ENCODE measurements at regions not wholly inside any gene's neighbourhood (a gene's known extent, or its start where the extent isn't known, plus 50 kb on each side); places are given as distances from the start of the nearest gene placed in this dataset.
A peak's percentile ranks its signal among the peaks of the same experiment; 100 is the strongest.

DNA sequence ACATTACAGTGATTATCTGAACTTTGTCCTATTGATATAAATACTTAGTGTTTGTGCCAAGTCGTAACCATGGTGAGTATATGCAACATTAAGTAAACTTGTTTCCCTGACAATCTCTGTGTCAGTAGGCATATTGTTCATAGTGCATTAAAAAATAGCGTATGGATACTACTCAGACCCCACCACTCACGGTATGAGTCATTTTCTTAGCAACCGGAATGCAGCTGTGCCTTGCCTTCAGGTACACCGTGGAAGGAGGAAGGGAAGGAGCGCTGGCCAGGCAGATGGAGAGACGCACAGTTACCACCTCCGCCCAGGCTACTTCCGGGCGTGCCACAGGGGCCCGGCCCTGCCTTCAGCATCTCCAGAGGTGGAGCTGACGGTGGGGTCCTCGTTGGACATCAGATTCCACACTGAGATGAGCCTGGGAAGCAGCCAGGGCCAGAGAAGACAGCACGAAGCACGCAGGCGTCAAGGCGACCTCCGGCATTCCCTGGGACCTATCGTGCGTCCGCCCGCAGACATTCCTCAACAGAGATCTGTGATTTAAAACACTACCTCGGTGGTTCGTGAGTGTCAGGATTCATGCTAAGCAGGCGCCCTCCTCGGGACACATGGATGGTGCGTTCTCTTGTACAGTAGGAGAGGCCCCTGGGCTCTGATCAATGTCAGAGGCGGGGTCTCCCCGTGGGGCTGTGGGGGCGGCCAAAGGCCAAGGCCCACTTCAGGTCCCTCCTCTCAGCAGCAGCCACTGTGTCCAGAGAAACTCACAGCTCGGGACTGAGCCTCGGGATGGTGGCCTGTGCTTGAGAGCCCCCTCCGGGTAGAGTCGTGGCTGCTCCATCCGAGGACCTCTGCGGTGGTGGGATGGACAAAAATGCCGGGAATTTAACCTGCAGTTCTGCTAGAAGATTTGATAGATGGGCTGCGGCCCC lies 82.2 kb upstream of the HDAC4 start:
- H3K27ac Mint-ChIP-seq: no peak overlapping the region

DNA sequence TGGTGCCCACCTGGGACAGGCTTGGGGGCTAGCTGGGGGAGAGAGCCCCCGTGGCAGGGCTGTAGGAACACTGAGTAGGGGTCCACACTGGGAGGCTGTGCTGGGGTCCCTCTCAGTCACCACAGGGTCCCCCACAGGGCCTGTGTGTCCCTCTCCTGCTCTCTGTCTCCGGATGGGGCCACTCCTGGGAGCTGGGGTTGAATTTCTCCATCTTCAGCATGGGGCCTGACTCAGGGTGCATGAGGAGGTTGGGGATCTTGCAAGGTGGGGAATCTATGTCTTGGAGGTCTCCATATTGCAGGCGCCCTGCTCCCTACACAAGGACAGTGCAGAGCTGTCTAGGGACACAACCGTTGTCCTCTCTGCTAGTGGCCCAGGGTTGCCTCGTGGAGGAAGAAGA lies 78.7 kb upstream of the HDAC4 start:
- Mint-ChIP-seq H3K27ac (no peak overlapping the region), H3K36me3 (ENCODE audit: low read depth) (no peaks in the 10 kb centered on the region; the same call in 2 of the 3 replicates), H3K27me3 (ENCODE audit: insufficient read depth, low read depth, poor library complexity) (peaks cover 12% of the 10 kb centered on the region), H3K4me1 (no peaks in the 10 kb centered on the region; the same call in 2 of the 3 replicates), H3K4me3 (no peak overlapping the region), H3K9me3 (peaks cover 9% of the 10 kb centered on the region)
- Histone ChIP-seq H4K20me1 (replicated peaks; ENCODE audit: insufficient read depth) (no peaks in the 10 kb centered on the region), H3K4me1 (ENCODE audit: insufficient read depth) (no peaks in the 10 kb centered on the region), H2AFZ (no peak overlapping the region), H3K27me3 (ENCODE audit: insufficient read depth) (no peaks in the 10 kb centered on the region), H3K27ac (ENCODE audit: low read depth) (no peak overlapping the region), H3F3A (replicated peaks; ENCODE audit: low read depth) (no peaks in the 10 kb centered on the region), H3K79me2 (replicated peaks; ENCODE audit: insufficient read depth) (no peaks in the 10 kb centered on the region), H3K9me2 (ENCODE audit: insufficient read depth) (no peaks in the 10 kb centered on the region), H3K36me3 (ENCODE audit: insufficient read depth) (no peaks in the 10 kb centered on the region), H3K4me2 (no peak overlapping the region), H3K4me3 (no peak overlapping the region)
- ATAC-seq: no peak
- no peak for DNase-seq (ENCODE audit: low spot score)
- no peak for TF ChIP-seq EZH2 (IDR thresholded peaks at IDR 0.05; ENCODE audit: low read depth, unreplicated experiment)
- no peak for TF ChIP-seq EZH2phosphoT487 (IDR thresholded peaks at IDR 0.05; ENCODE audit: unreplicated experiment)
- no peak for TF ChIP-seq STAT1 (IDR thresholded peaks at IDR 0.05; ENCODE audit: unreplicated experiment)
- no peak for TF ChIP-seq ZNF114 (CRISPR knock-in tag; IDR thresholded peaks at IDR 0.05)
- TF ChIP-seq NANOG (IDR thresholded peaks at IDR 0.05; ENCODE audit: borderline replicate concordance): no peak
- no peak for TF ChIP-seq JUNB (IDR thresholded peaks at IDR 0.05; ENCODE audit: unreplicated experiment)
- TF ChIP-seq, protein P1, sequence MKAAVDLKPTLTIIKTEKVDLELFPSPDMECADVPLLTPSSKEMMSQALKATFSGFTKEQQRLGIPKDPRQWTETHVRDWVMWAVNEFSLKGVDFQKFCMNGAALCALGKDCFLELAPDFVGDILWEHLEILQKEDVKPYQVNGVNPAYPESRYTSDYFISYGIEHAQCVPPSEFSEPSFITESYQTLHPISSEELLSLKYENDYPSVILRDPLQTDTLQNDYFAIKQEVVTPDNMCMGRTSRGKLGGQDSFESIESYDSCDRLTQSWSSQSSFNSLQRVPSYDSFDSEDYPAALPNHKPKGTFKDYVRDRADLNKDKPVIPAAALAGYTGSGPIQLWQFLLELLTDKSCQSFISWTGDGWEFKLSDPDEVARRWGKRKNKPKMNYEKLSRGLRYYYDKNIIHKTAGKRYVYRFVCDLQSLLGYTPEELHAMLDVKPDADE (IDR thresholded peaks at IDR 0.05): no peak

More for the DNA sequence above, 82.2 kb upstream of the HDAC4 start:
- Mint-ChIP-seq H3K9me3 (no peaks in the 10 kb centered on the region), H3K27me3 (ENCODE audit: insufficient read depth, low read depth, poor library complexity) (peaks cover 6% of the 10 kb centered on the region), H3K4me3 (no peak overlapping the region), H3K4me1 (no peaks in the 10 kb centered on the region; the same call in 2 of the 3 replicates), H3K36me3 (ENCODE audit: low read depth) (no peaks in the 10 kb centered on the region)
- no peaks in the 10 kb centered on the region for H3F3A ChIP-seq (replicated peaks; ENCODE audit: low read depth)
- no peaks in the 10 kb centered on the region for H3K27me3 ChIP-seq (ENCODE audit: insufficient read depth)
- H3K36me3 ChIP-seq (ENCODE audit: insufficient read depth): no peaks in the 10 kb centered on the region
- peak; percentile 29; the same call in 2 of the 3 replicates for ATAC-seq
- H3K79me2 ChIP-seq (replicated peaks; ENCODE audit: insufficient read depth): no peaks in the 10 kb centered on the region
- no peak overlapping the region for H3K27ac ChIP-seq (ENCODE audit: low read depth)
- peak overlapping the region; percentile 66 for H2AFZ ChIP-seq
- DNase-seq (ENCODE audit: low spot score): no peak
- no peak overlapping the region for H3K4me3 ChIP-seq
- no peaks in the 10 kb centered on the region for H3K4me1 ChIP-seq (ENCODE audit: insufficient read depth)
- TF ChIP-seq, protein P2, sequence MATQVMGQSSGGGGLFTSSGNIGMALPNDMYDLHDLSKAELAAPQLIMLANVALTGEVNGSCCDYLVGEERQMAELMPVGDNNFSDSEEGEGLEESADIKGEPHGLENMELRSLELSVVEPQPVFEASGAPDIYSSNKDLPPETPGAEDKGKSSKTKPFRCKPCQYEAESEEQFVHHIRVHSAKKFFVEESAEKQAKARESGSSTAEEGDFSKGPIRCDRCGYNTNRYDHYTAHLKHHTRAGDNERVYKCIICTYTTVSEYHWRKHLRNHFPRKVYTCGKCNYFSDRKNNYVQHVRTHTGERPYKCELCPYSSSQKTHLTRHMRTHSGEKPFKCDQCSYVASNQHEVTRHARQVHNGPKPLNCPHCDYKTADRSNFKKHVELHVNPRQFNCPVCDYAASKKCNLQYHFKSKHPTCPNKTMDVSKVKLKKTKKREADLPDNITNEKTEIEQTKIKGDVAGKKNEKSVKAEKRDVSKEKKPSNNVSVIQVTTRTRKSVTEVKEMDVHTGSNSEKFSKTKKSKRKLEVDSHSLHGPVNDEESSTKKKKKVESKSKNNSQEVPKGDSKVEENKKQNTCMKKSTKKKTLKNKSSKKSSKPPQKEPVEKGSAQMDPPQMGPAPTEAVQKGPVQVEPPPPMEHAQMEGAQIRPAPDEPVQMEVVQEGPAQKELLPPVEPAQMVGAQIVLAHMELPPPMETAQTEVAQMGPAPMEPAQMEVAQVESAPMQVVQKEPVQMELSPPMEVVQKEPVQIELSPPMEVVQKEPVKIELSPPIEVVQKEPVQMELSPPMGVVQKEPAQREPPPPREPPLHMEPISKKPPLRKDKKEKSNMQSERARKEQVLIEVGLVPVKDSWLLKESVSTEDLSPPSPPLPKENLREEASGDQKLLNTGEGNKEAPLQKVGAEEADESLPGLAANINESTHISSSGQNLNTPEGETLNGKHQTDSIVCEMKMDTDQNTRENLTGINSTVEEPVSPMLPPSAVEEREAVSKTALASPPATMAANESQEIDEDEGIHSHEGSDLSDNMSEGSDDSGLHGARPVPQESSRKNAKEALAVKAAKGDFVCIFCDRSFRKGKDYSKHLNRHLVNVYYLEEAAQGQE (IDR thresholded peaks at IDR 0.05; ENCODE audit: unreplicated experiment): no peak
- TF ChIP-seq JUNB (IDR thresholded peaks at IDR 0.05; ENCODE audit: unreplicated experiment): no peak
- no peak for TF ChIP-seq EZH2phosphoT487 (IDR thresholded peaks at IDR 0.05; ENCODE audit: unreplicated experiment)
- TF ChIP-seq STAT1 (IDR thresholded peaks at IDR 0.05; ENCODE audit: unreplicated experiment): no peak
- TF ChIP-seq ZNF331 (CRISPR knock-in tag; IDR thresholded peaks at IDR 0.05; ENCODE audit: low read depth): no peak
- no peak for TF ChIP-seq ZNF114 (CRISPR knock-in tag; IDR thresholded peaks at IDR 0.05)
- no peak for TF ChIP-seq CREB1 (CRISPR knock-in tag; IDR thresholded peaks at IDR 0.05; ENCODE audit: low read depth)
- no peak for TF ChIP-seq POLR2AphosphoS5 (IDR thresholded peaks at IDR 0.05; ENCODE audit: low read depth)
- no peaks in the 10 kb centered on the region for H4K20me1 ChIP-seq (replicated peaks; ENCODE audit: insufficient read depth)
- no peaks in the 10 kb centered on the region for H3K9me2 ChIP-seq (ENCODE audit: insufficient read depth)
- H3K4me2 ChIP-seq: no peak overlapping the region
